A673 (cell line): ENCODE measurements at regions not wholly inside any gene's neighbourhood (a gene's known extent, or its start where the extent isn't known, plus 50 kb on each side); places are given as distances from the start of the nearest gene placed in this dataset.

Source experiments
- BruUV-seq: library from RNA; stranded (reverse); fragments of 400-500 nt; replicated peaks from 2 replicates; lab custom pipeline; 2021; lab: Mats Ljungman, UMichigan
- CTCF ChIA-PET: fragments of 300-600 bp; sonication (Branson Sonifier 250); formaldehyde crosslinking; loops from one replicate; lab custom pipeline; 2022; ENCODE audit warnings: antibody characterized with exemption; lab: Charles Lee
- POLR2A ChIA-PET: fragments of 300-600 bp; sonication (Branson Sonifier 250); formaldehyde crosslinking; loops from one replicate; lab custom pipeline; 2022; ENCODE audit warnings: antibody characterized with exemption; ENCODE audit not compliant: low non-redundant PET; lab: Charles Lee
- DNase-seq: peaks from one replicate; pipeline ENCODE4 v3.0.0-alpha.2; 2015; ENCODE audit warnings: low spot score
- H3K27ac ChIP-seq: fragments of 200-600 bp; sonication (generic); 2 replicates; pipeline ENCODE4 v1.5.1; 2016; ENCODE audit warnings: mixed run types, low read depth, mild to moderate bottlenecking, mixed read lengths, antibody characterized with exemption, low read length; ENCODE audit not compliant: poor library complexity, severe bottlenecking
- H3K27me3 ChIP-seq: fragments of 200-600 bp; sonication (generic); replicated peaks from 2 replicates; pipeline ENCODE4 v1.6.1; 2017; ENCODE audit warnings: mixed run types, low read depth, mild to moderate bottlenecking, mixed read lengths, antibody characterized with exemption, low read length; ENCODE audit not compliant: insufficient read depth, poor library complexity
- H3K36me3 ChIP-seq: fragments of 200-600 bp; sonication (generic); 2 replicates; pipeline ENCODE4 v1.6.1; 2016; ENCODE audit warnings: mixed run types, mild to moderate bottlenecking, mixed read lengths, antibody characterized with exemption, low read length; ENCODE audit not compliant: insufficient read depth, poor library complexity, severe bottlenecking
- H3K4me1 ChIP-seq: fragments of 200-600 bp; sonication (generic); 2 replicates; pipeline ENCODE4 v1.6.1; 2017; ENCODE audit warnings: mixed run types, mild to moderate bottlenecking, mixed read lengths, antibody characterized with exemption, low read length; ENCODE audit not compliant: insufficient read depth, poor library complexity, severe bottlenecking
- H3K4me3 ChIP-seq: fragments of 200-600 bp; sonication (generic); 2 replicates; pipeline ENCODE4 v1.5.1; 2016; ENCODE audit warnings: low read depth, mixed run types, mild to moderate bottlenecking, mixed read lengths, low read length; ENCODE audit not compliant: poor library complexity, severe bottlenecking
- H3K9me3 ChIP-seq: fragments of 200-600 bp; sonication (generic); 2 replicates; pipeline ENCODE4 v1.6.1; 2016; ENCODE audit warnings: mixed run types, low read depth, mild to moderate bottlenecking, mixed read lengths, antibody characterized with exemption, low read length; ENCODE audit not compliant: poor library complexity, severe bottlenecking
- CTCF ChIP-seq: fragments of 300-800, 200-600 bp; sonication (generic); conservative IDR thresholded peaks from 2 replicates; pipeline ENCODE4 v1.5.1; 2017; ENCODE audit warnings: low read depth, mild to moderate bottlenecking, antibody characterized with exemption, low read length, moderate library complexity, mixed read lengths
- EZH2 ChIP-seq: fragments of 200-600 bp; sonication (generic); IDR thresholded peaks from 2 replicates; pipeline ENCODE4 v1.6.1; 2017; ENCODE audit warnings: borderline replicate concordance, low read depth, mild to moderate bottlenecking, mixed read lengths, antibody characterized with exemption, low read length; ENCODE audit not compliant: poor library complexity, severe bottlenecking
- intact Hi-C: fragments of 100-400 bp; cut with micrococcal nuclease; formaldehyde crosslinking; loops from one replicate; pipeline ENCODE4 v1.10.0; 2022; ENCODE audit not compliant: unreplicated experiment

- H3K36me3 ChIP-seq = no peaks in the 10 kb centered on the region
- no peak overlapping the region for H3K4me3 ChIP-seq
- POLR2A ChIA-PET = no interaction called here
- peak; percentile 8 for DNase-seq
- TF ChIP-seq EZH2 (no peak), CTCF (peak; percentile 29; the same call in 1 of the 2 replicates)
- CTCF ChIA-PET = no interaction called here
- no peaks in the 10 kb centered on the region for H3K4me1 ChIP-seq
- H3K27ac ChIP-seq = no peak overlapping the region
- peaks cover 5% of the 10 kb centered on the region for H3K9me3 ChIP-seq
- no peaks in the 10 kb centered on the region for H3K27me3 ChIP-seq
- intact Hi-C loops = no loop called here
- no TSS peak for BruUV-seq
Observed at GRCh38 chr12:104825408-104825807, 132.7 kb downstream of the SLC41A2 start.

GRCh38 chr12:104823985-104824461, 134.1 kb downstream of the SLC41A2 start:
- DNase-seq = no peak
- Histone ChIP-seq H3K4me3 (no peak overlapping the region), H3K27ac (no peak overlapping the region), H3K4me1 (no peaks in the 10 kb centered on the region), H3K36me3 (no peaks in the 10 kb centered on the region), H3K27me3 (no peaks in the 10 kb centered on the region), H3K9me3 (peaks cover 5% of the 10 kb centered on the region)
- POLR2A ChIA-PET = no interaction called here
- intact Hi-C loops = no loop called here
- BruUV-seq = no TSS peak
- TF ChIP-seq CTCF (no peak), EZH2 (no peak)
- CTCF ChIA-PET = no interaction called here

- Histone ChIP-seq H3K27ac (no peak overlapping the region), H3K36me3 (no peaks in the 10 kb centered on the region), H3K4me3 (no peak overlapping the region), H3K27me3 (no peaks in the 10 kb centered on the region), H3K4me1 (no peaks in the 10 kb centered on the region), H3K9me3 (peaks cover 5% of the 10 kb centered on the region)
- no peak for DNase-seq
- intact Hi-C loops = no loop called here
- BruUV-seq = no TSS peak
- TF ChIP-seq EZH2 = no peak
- no peak for TF ChIP-seq CTCF
- ChIA-PET CTCF (interaction anchor here (0.6 kb wide), 1 partner anchor 103 kb away, joined by 5 read pairs; no protein-coding TSS in a partner anchor), POLR2A (no interaction called here)
Observed at GRCh38 chr12:104822941-104823340, 135.1 kb downstream of the SLC41A2 start.
